ENCODE measurements at regions not wholly inside any gene's neighbourhood (a gene's known extent, or its start where the extent isn't known, plus 50 kb on each side); places are given as distances from the start of the nearest gene placed in this dataset.

DNA sequence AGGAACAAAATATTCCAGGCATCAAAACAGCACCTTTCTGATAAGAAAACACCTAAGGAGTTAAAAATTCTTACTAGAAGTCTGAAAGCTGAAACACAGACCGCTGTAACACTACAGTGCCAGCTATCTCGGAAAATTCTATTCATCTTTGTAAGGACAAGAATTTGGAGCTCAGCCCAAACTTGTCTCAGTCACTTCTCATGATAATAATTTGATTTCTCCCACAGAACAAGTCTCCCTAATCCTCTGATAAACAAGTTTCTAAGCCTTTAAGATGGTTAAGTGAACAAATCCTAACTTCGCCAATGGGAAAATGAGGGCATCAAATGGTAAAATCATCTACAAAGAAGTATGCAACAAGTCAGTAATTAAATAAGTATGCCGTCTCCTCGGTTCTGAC is 59.9 kb downstream of the SIPA1L2 start:
- TF ChIP-seq, protein P1, sequence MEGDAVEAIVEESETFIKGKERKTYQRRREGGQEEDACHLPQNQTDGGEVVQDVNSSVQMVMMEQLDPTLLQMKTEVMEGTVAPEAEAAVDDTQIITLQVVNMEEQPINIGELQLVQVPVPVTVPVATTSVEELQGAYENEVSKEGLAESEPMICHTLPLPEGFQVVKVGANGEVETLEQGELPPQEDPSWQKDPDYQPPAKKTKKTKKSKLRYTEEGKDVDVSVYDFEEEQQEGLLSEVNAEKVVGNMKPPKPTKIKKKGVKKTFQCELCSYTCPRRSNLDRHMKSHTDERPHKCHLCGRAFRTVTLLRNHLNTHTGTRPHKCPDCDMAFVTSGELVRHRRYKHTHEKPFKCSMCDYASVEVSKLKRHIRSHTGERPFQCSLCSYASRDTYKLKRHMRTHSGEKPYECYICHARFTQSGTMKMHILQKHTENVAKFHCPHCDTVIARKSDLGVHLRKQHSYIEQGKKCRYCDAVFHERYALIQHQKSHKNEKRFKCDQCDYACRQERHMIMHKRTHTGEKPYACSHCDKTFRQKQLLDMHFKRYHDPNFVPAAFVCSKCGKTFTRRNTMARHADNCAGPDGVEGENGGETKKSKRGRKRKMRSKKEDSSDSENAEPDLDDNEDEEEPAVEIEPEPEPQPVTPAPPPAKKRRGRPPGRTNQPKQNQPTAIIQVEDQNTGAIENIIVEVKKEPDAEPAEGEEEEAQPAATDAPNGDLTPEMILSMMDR (IDR thresholded peaks at IDR 0.05): no peak
- TF ChIP-seq POLR2A (IDR thresholded peaks at IDR 0.05): no peak

Measured in Peyer's patch (tissue), 4 donors.